Transverse colon (tissue), 4 donors: ENCODE measurements at regions not wholly inside any gene's neighbourhood (a gene's known extent, or its start where the extent isn't known, plus 50 kb on each side); places are given as distances from the start of the nearest gene placed in this dataset.

Experiments
- CTCF ChIP-seq, 5 experiments: fragments of 200-600 bp in 3 of 5; fragments of 450-650 bp in 2 of 5; sonication (generic) in 3 of 5; IDR thresholded peaks; 1 replicate in 2 of 5; 2 replicates in 3 of 5; pipeline ENCODE4 v1.5.1; 2016 to 2017; ENCODE audit warnings: antibody characterized with exemption in 5 of 5, inconsistent platforms in 3 of 5, mild to moderate bottlenecking in 2 of 5, moderate library complexity in 1 of 5
- EP300 ChIP-seq: sonication (generic); formaldehyde crosslinking; IDR thresholded peaks from one replicate; pipeline ENCODE4 v1.6.1; 2017; ENCODE audit warnings: antibody characterized with exemption, low read depth
- POLR2A ChIP-seq: fragments of 450-650 bp; IDR thresholded peaks from one replicate; pipeline ENCODE4 v1.6.1; 2016; ENCODE audit warnings: antibody characterized with exemption, mild to moderate bottlenecking, moderate library complexity
- POLR2AphosphoS5 ChIP-seq, 3 donors: sonication (generic); formaldehyde crosslinking; IDR thresholded peaks; one replicate each; pipeline ENCODE4 v1.6.1; 2016; ENCODE audit warnings: antibody characterized with exemption in 3 of 3

GRCh38 chr9:84435902-84436301 lies 95.3 kb upstream of the SLC28A3 start:
- no peak for TF ChIP-seq CTCF (IDR thresholded peaks at IDR 0.05)
- no peak for TF ChIP-seq POLR2A
- TF ChIP-seq EP300, result no peak
- no peak for TF ChIP-seq POLR2AphosphoS5 (IDR thresholded peaks at IDR 0.05)
